MM.1S (cell line): ENCODE measurements at regions not wholly inside any gene's neighbourhood (a gene's known extent, or its start where the extent isn't known, plus 50 kb on each side); places are given as distances from the start of the nearest gene placed in this dataset.

Experiments used
- DNase-seq: peaks from one replicate; pipeline ENCODE4 v3.0.0-alpha.2; 2015
- H2AFZ ChIP-seq: fragments of 300-600 bp; sonication (generic); 2 replicates; pipeline ENCODE4 v1.6.0; 2016; ENCODE audit warnings: antibody characterized with exemption, low read length
- H3F3A ChIP-seq: fragments of 300-600 bp; sonication (generic); 2 replicates; pipeline ENCODE4 v1.6.1; 2016; ENCODE audit warnings: mild to moderate bottlenecking, antibody characterized with exemption, low read length, moderate library complexity, mixed read lengths; ENCODE audit not compliant: insufficient read depth
- H3K27ac ChIP-seq: fragments of 300-600 bp; sonication (generic); 2 replicates; pipeline ENCODE4 v1.5.1; 2016; ENCODE audit warnings: mild to moderate bottlenecking, low read length
- H3K27me3 ChIP-seq: fragments of 300-600 bp; sonication (generic); replicated peaks from 2 replicates; pipeline ENCODE4 v1.6.0; 2016; ENCODE audit warnings: low read length; ENCODE audit not compliant: insufficient read depth
- H3K36me3 ChIP-seq: fragments of 300-600 bp; sonication (generic); replicated peaks from 2 replicates; pipeline ENCODE4 v1.6.1; 2016; ENCODE audit warnings: mild to moderate bottlenecking, low read length, mixed read lengths; ENCODE audit not compliant: insufficient read depth
- H3K4me1 ChIP-seq: fragments of 300-600 bp; sonication (generic); 2 replicates; pipeline ENCODE4 v1.6.1; 2016; ENCODE audit warnings: low read length, mixed read lengths
- H3K4me2 ChIP-seq: fragments of 300-600 bp; sonication (generic); 2 replicates; pipeline ENCODE4 v1.6.0; 2016; ENCODE audit warnings: low read depth, low read length
- H3K4me3 ChIP-seq: fragments of 300-600 bp; sonication (generic); 2 replicates; pipeline ENCODE4 v1.5.1; 2016; ENCODE audit warnings: low read length, mixed read lengths
- H3K79me2 ChIP-seq: fragments of 300-600 bp; sonication (generic); 2 replicates; pipeline ENCODE4 v1.6.1; 2016; ENCODE audit warnings: mixed run types, low read length, mixed read lengths
- H3K9ac ChIP-seq: fragments of 300-600 bp; sonication (generic); 2 replicates; pipeline ENCODE4 v1.6.1; 2016; ENCODE audit warnings: low read length, mixed read lengths
- H3K9me2 ChIP-seq: fragments of 300-600 bp; sonication (generic); replicated peaks from 2 replicates; pipeline ENCODE4 v1.6.1; 2016; ENCODE audit warnings: mild to moderate bottlenecking, low read length, mixed read lengths; ENCODE audit not compliant: insufficient read depth
- H3K9me3 ChIP-seq: fragments of 300-600 bp; sonication (generic); replicated peaks from 2 replicates; pipeline ENCODE4 v1.6.1; 2016; ENCODE audit warnings: mild to moderate bottlenecking, low read length, mixed read lengths; ENCODE audit not compliant: insufficient read depth
- H4K20me1 ChIP-seq: fragments of 300-600 bp; sonication (generic); 2 replicates; pipeline ENCODE4 v1.6.1; 2016; ENCODE audit warnings: mild to moderate bottlenecking, low read length, moderate library complexity, mixed read lengths; ENCODE audit not compliant: insufficient read depth
- CTCF ChIP-seq: fragments of 300-600 bp; sonication (generic); IDR thresholded peaks from 2 replicates; pipeline ENCODE4 v1.5.1; 2016; ENCODE audit warnings: antibody characterized with exemption, low read length, mixed read lengths
- EZH2 ChIP-seq: fragments of 300-600 bp; sonication (generic); optimal IDR thresholded peaks from 2 replicates; pipeline ENCODE3; 2017; ENCODE audit warnings: low read depth, mild to moderate bottlenecking, antibody characterized with exemption, low read length, mixed read lengths
- EZH2phosphoT487 ChIP-seq: fragments of 300-600 bp; sonication (generic); IDR thresholded peaks from 2 replicates; pipeline ENCODE4 v1.6.1; 2018; ENCODE audit warnings: antibody characterized with exemption, low read length

DNA sequence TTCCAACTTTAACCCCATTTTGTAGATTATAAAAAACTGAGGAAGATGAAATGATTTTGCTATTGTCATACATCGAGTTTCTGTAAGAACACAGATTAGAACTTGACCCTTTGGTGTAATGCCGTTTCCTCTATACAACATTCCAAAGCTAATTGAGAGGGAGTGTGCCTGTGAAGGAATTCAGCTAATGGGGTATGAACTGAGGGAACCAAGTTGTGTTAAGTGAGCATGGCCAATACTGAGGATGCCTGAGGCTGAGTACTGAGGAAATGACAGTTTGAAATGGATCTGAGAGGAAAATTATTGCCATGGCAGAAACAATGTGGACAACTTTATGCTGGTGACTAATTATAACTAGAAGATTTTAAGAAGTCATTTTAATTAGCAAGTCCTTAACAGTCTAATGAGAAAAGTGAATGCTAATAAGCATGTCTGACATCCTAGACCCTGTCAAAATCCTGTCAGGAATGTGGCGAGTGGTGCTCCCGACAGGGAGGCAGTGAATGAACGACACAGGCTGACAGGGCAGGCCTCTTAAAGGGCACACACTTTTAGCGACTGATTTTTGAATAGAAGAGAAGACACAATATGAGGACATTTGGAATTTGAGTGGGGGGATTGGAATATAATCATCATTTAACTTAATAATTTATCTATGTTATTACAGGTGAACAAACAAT is 262.5 kb downstream of the HLX start:
- no peaks in the 10 kb centered on the region for H3K27me3 ChIP-seq
- H3K27ac ChIP-seq: no peak overlapping the region
- H3K36me3 ChIP-seq: no peaks in the 10 kb centered on the region
- no peak overlapping the region for H3K4me2 ChIP-seq
- H3K79me2 ChIP-seq: no peaks in the 10 kb centered on the region
- no peak overlapping the region for H3K9ac ChIP-seq
- H3K9me2 ChIP-seq: no peaks in the 10 kb centered on the region
- no peaks in the 10 kb centered on the region for H4K20me1 ChIP-seq
- no peaks in the 10 kb centered on the region for H3K4me1 ChIP-seq
- DNase-seq: no peak
- H2AFZ ChIP-seq: no peak overlapping the region
- no peaks in the 10 kb centered on the region for H3F3A ChIP-seq
- H3K9me3 ChIP-seq: no peaks in the 10 kb centered on the region
- TF ChIP-seq EZH2phosphoT487 (no peak), EZH2 (no peak), CTCF (no peak)
- no peak overlapping the region for H3K4me3 ChIP-seq

DNA sequence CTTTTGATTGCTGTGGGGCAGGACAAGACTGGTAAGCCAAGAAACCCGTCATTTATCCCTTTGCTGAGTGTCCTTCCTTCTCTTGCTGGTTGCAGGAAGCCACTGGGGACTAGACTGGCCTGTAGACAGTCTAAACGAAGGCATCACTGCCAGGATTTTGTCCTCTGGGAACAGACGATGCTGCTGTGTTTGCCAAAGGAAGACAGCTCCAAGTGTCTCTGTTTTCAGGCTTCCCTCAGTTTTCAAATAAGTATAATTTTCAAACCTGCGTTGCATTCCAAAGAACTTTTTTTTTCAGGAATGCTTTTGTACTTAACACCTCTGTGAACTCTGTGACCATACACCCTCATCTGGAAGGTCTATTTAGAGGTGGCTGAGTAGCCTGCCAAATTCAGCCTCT is 269.4 kb downstream of the HLX start:
- no peaks in the 10 kb centered on the region for H3K4me1 ChIP-seq
- H3K27ac ChIP-seq: no peak overlapping the region
- no peaks in the 10 kb centered on the region for H3K36me3 ChIP-seq
- H4K20me1 ChIP-seq: no peaks in the 10 kb centered on the region
- H3K9me2 ChIP-seq: no peaks in the 10 kb centered on the region
- no peak for DNase-seq
- no peaks in the 10 kb centered on the region for H3K27me3 ChIP-seq
- TF ChIP-seq CTCF: no peak
- TF ChIP-seq EZH2: no peak
- TF ChIP-seq EZH2phosphoT487: no peak
- no peaks in the 10 kb centered on the region for H3K9me3 ChIP-seq
- no peaks in the 10 kb centered on the region for H3F3A ChIP-seq
- H3K4me3 ChIP-seq: no peak overlapping the region
- H2AFZ ChIP-seq: no peak overlapping the region
- H3K4me2 ChIP-seq: no peak overlapping the region
- H3K9ac ChIP-seq: no peak overlapping the region
- no peaks in the 10 kb centered on the region for H3K79me2 ChIP-seq

GRCh38 chr1:221149111-221149510 is 269.9 kb downstream of the HLX start:
- no peak for DNase-seq
- H3K27me3 ChIP-seq: no peaks in the 10 kb centered on the region
- H3K27ac ChIP-seq: no peak overlapping the region
- H3K9me3 ChIP-seq: no peaks in the 10 kb centered on the region
- H3K79me2 ChIP-seq: no peaks in the 10 kb centered on the region
- H3K9me2 ChIP-seq: no peaks in the 10 kb centered on the region
- no peak overlapping the region for H2AFZ ChIP-seq
- no peaks in the 10 kb centered on the region for H4K20me1 ChIP-seq
- H3K4me1 ChIP-seq: no peaks in the 10 kb centered on the region
- H3K36me3 ChIP-seq: no peaks in the 10 kb centered on the region
- no peak overlapping the region for H3K9ac ChIP-seq
- no peak overlapping the region for H3K4me2 ChIP-seq
- no peak overlapping the region for H3K4me3 ChIP-seq
- TF ChIP-seq CTCF (no peak), EZH2phosphoT487 (no peak), EZH2 (no peak)
- no peaks in the 10 kb centered on the region for H3F3A ChIP-seq
